ENCODE measurements at regions not wholly inside any gene's neighbourhood (a gene's known extent, or its start where the extent isn't known, plus 50 kb on each side); places are given as distances from the start of the nearest gene placed in this dataset.
"Not testable (repeated sequence)": the region's sequence is repeated elsewhere in the genome, so short reads cannot be mapped to it uniquely, and the experiment has no call there.

- TF ChIP-seq POLR2A (IDR thresholded peaks at IDR 0.05), result not testable (repeated sequence)
- TF ChIP-seq, protein P1, sequence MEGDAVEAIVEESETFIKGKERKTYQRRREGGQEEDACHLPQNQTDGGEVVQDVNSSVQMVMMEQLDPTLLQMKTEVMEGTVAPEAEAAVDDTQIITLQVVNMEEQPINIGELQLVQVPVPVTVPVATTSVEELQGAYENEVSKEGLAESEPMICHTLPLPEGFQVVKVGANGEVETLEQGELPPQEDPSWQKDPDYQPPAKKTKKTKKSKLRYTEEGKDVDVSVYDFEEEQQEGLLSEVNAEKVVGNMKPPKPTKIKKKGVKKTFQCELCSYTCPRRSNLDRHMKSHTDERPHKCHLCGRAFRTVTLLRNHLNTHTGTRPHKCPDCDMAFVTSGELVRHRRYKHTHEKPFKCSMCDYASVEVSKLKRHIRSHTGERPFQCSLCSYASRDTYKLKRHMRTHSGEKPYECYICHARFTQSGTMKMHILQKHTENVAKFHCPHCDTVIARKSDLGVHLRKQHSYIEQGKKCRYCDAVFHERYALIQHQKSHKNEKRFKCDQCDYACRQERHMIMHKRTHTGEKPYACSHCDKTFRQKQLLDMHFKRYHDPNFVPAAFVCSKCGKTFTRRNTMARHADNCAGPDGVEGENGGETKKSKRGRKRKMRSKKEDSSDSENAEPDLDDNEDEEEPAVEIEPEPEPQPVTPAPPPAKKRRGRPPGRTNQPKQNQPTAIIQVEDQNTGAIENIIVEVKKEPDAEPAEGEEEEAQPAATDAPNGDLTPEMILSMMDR (IDR thresholded peaks at IDR 0.05), result not testable (repeated sequence)
These were observed 141.6 kb upstream of the IRX1 start for GRCh38 chr5:3454028-3454427.

Measured in thyroid gland (tissue), 4 donors.